ENCODE measurements at regions not wholly inside any gene's neighbourhood (a gene's known extent, or its start where the extent isn't known, plus 50 kb on each side); places are given as distances from the start of the nearest gene placed in this dataset.

GRCh38 chrX:30992381-30992904, 79.4 kb downstream of the FTHL17 start:
- Histone ChIP-seq H3K4me2 (ENCODE audit: low read length, poor library complexity, severe bottlenecking) (no peak overlapping the region), H3K23ac (ENCODE audit: low read length in 2 of 2) (no peak overlapping the region), H2AK5ac (ENCODE audit: low read length, severe bottlenecking) (no peak overlapping the region), H3K79me1 (replicated peaks; ENCODE audit: low read length, poor library complexity, severe bottlenecking) (no peaks in the 10 kb centered on the region), H2BK120ac (ENCODE audit: low read depth, low read length) (no peak overlapping the region), H4K8ac (ENCODE audit: low read length) (no peak overlapping the region), H3K4ac (ENCODE audit: low read depth in 1 of 2, low read length in 2 of 2) (no peak overlapping the region), H3K14ac (ENCODE audit: low read length in 2 of 2) (no peak overlapping the region), H3K9ac (ENCODE audit: low read length) (no peak overlapping the region), H3K27me3 (ENCODE audit: control insufficient read depth in 1 of 2, insufficient read depth in 1 of 2, low read length in 2 of 2) (peaks cover 0 to 3% of the 10 kb centered on the region in 2 experiments), H2BK12ac (ENCODE audit: low read length in 2 of 2) (no peak overlapping the region), H3K18ac (ENCODE audit: low read depth in 1 of 2, low read length in 2 of 2) (no peak overlapping the region), H2BK5ac (ENCODE audit: low read depth, low read length, poor library complexity, severe bottlenecking) (no peak overlapping the region), H2AFZ (ENCODE audit: low read depth, low read length) (no peak overlapping the region), H3K36me3 (ENCODE audit: control insufficient read depth in 1 of 2, insufficient read depth in 2 of 2, low read depth in 1 of 2, low read length in 2 of 2) (no peaks in the 10 kb centered on the region), H3K27ac (ENCODE audit: low read length, poor library complexity, severe bottlenecking) (no peak overlapping the region), H4K91ac (ENCODE audit: low read length) (no peak overlapping the region), H2BK15ac (ENCODE audit: low read depth, poor library complexity, severe bottlenecking) (no peak overlapping the region), H3K4me1 (ENCODE audit: control insufficient read depth, insufficient read depth, low read depth, low read length) (no peaks in the 10 kb centered on the region), H3K9me3 (ENCODE audit: control insufficient read depth, low read length) (no peaks in the 10 kb centered on the region), H3K4me3 (ENCODE audit: insufficient read depth in 1 of 2, low read depth in 1 of 2, low read length in 2 of 2) (no peak overlapping the region)
- peak; percentile 0 for DNase-seq
- WGBS = 50% methylated on average over 1 of the region's 4 CpGs

DNA sequence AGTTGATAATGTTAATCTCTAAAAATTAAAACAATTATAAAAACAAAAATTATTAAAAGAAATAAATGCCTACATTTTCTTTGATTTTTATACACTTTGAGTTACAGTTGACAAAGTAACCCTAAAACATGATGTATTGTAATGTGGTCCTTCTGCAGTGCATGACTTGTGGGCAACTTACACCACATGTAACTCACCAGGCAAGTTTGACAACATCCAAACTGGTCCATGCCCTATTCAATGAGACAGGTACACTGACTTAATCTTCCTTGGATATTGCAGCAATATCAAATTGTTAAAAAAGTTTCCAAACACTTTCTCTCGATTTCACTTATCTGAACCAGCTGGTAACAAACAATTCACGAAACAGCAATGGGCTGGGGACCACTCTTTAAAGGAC, 81.5 kb downstream of the FTHL17 start:
- no peak overlapping the region for H4K91ac ChIP-seq (ENCODE audit: low read length)

DNA sequence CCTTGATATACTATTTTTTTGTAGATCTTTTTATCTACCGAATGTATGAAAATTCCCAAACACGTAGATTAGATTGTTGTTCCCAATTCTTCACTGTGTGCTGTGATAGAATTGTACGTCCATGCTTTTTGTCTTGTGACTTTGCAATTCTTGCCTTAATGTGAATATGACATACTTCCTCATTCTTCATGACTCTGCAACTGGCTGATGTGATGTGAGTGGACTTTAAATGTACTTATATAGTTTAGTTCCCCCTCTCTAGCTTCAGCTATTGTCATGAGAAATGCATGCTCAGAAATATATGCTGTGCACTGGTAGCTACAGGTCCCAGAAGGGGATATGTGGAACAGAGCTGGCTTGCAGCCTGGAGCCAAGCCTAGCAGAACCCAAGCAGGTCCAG, 89.4 kb downstream of the FTHL17 start:
- Histone ChIP-seq H3K27me3 (ENCODE audit: control insufficient read depth in 1 of 2, insufficient read depth in 1 of 2, low read length in 2 of 2) (peaks cover 0 to 11% of the 10 kb centered on the region in 2 experiments), H2BK5ac (ENCODE audit: low read depth, low read length, poor library complexity, severe bottlenecking) (no peak overlapping the region), H3K9ac (ENCODE audit: low read length) (no peak overlapping the region), H2AK5ac (ENCODE audit: low read length, severe bottlenecking) (no peak overlapping the region), H2BK120ac (ENCODE audit: low read depth, low read length) (no peak overlapping the region), H3K4ac (ENCODE audit: low read depth in 1 of 2, low read length in 2 of 2) (no peak overlapping the region), H3K9me3 (ENCODE audit: control insufficient read depth, low read length) (no peaks in the 10 kb centered on the region), H2BK15ac (ENCODE audit: low read depth, poor library complexity, severe bottlenecking) (no peak overlapping the region), H3K23ac (ENCODE audit: low read length in 2 of 2) (no peak overlapping the region), H3K4me1 (ENCODE audit: control insufficient read depth, insufficient read depth, low read depth, low read length) (no peaks in the 10 kb centered on the region), H3K4me3 (ENCODE audit: insufficient read depth in 1 of 2, low read depth in 1 of 2, low read length in 2 of 2) (no peak overlapping the region), H3K27ac (ENCODE audit: low read length, poor library complexity, severe bottlenecking) (no peak overlapping the region), H2BK12ac (ENCODE audit: low read length in 2 of 2) (no peak overlapping the region), H3K79me1 (replicated peaks; ENCODE audit: low read length, poor library complexity, severe bottlenecking) (no peaks in the 10 kb centered on the region), H2AFZ (ENCODE audit: low read depth, low read length) (no peak overlapping the region), H3K36me3 (ENCODE audit: control insufficient read depth in 1 of 2, insufficient read depth in 2 of 2, low read depth in 1 of 2, low read length in 2 of 2) (no peaks in the 10 kb centered on the region), H4K91ac (ENCODE audit: low read length) (no peak overlapping the region), H3K14ac (ENCODE audit: low read length in 2 of 2) (no peak overlapping the region), H3K4me2 (ENCODE audit: low read length, poor library complexity, severe bottlenecking) (no peak overlapping the region), H3K18ac (ENCODE audit: low read depth in 1 of 2, low read length in 2 of 2) (no peak overlapping the region), H4K8ac (ENCODE audit: low read length) (no peak overlapping the region)
- DNase-seq = no peak
- WGBS = no CpG with 5 or more reads among the region's 3 CpGs

More for the DNA sequence above, 81.5 kb downstream of the FTHL17 start:
- Histone ChIP-seq H3K27me3 (ENCODE audit: control insufficient read depth in 1 of 2, insufficient read depth in 1 of 2, low read length in 2 of 2) (peaks cover 0 to 3% of the 10 kb centered on the region in 2 experiments), H3K27ac (ENCODE audit: low read length, poor library complexity, severe bottlenecking) (no peak overlapping the region), H3K4ac (ENCODE audit: low read depth in 1 of 2, low read length in 2 of 2) (no peak overlapping the region), H3K4me1 (ENCODE audit: control insufficient read depth, insufficient read depth, low read depth, low read length) (no peaks in the 10 kb centered on the region), H3K18ac (ENCODE audit: low read depth in 1 of 2, low read length in 2 of 2) (no peak overlapping the region), H3K79me1 (replicated peaks; ENCODE audit: low read length, poor library complexity, severe bottlenecking) (no peaks in the 10 kb centered on the region), H3K23ac (ENCODE audit: low read length in 2 of 2) (no peak overlapping the region), H3K4me3 (ENCODE audit: insufficient read depth in 1 of 2, low read depth in 1 of 2, low read length in 2 of 2) (no peak overlapping the region), H3K9me3 (ENCODE audit: control insufficient read depth, low read length) (no peaks in the 10 kb centered on the region), H2BK120ac (ENCODE audit: low read depth, low read length) (no peak overlapping the region), H2AFZ (ENCODE audit: low read depth, low read length) (no peak overlapping the region), H2BK15ac (ENCODE audit: low read depth, poor library complexity, severe bottlenecking) (no peak overlapping the region), H2BK12ac (ENCODE audit: low read length in 2 of 2) (no peak overlapping the region), H3K14ac (ENCODE audit: low read length in 2 of 2) (no peak overlapping the region), H2BK5ac (ENCODE audit: low read depth, low read length, poor library complexity, severe bottlenecking) (no peak overlapping the region), H3K9ac (ENCODE audit: low read length) (no peak overlapping the region), H2AK5ac (ENCODE audit: low read length, severe bottlenecking) (no peak overlapping the region), H3K4me2 (ENCODE audit: low read length, poor library complexity, severe bottlenecking) (no peak overlapping the region), H4K8ac (ENCODE audit: low read length) (no peak overlapping the region), H3K36me3 (ENCODE audit: control insufficient read depth in 1 of 2, insufficient read depth in 2 of 2, low read depth in 1 of 2, low read length in 2 of 2) (no peaks in the 10 kb centered on the region)
- DNase-seq = no peak
- no CpG with 5 or more reads among the region's 2 CpGs for WGBS

- Histone ChIP-seq H3K14ac (ENCODE audit: low read length in 2 of 2) (no peak overlapping the region), H3K9me3 (ENCODE audit: control insufficient read depth, low read length) (no peaks in the 10 kb centered on the region), H2BK5ac (ENCODE audit: low read depth, low read length, poor library complexity, severe bottlenecking) (no peak overlapping the region), H2BK120ac (ENCODE audit: low read depth, low read length) (no peak overlapping the region), H2BK12ac (ENCODE audit: low read length in 2 of 2) (no peak overlapping the region), H3K27ac (ENCODE audit: low read length, poor library complexity, severe bottlenecking) (no peak overlapping the region), H3K4me1 (ENCODE audit: control insufficient read depth, insufficient read depth, low read depth, low read length) (no peaks in the 10 kb centered on the region), H3K4me2 (ENCODE audit: low read length, poor library complexity, severe bottlenecking) (no peak overlapping the region), H3K18ac (ENCODE audit: low read depth in 1 of 2, low read length in 2 of 2) (no peak overlapping the region), H3K9ac (ENCODE audit: low read length) (no peak overlapping the region), H3K79me1 (replicated peaks; ENCODE audit: low read length, poor library complexity, severe bottlenecking) (no peaks in the 10 kb centered on the region), H2AK5ac (ENCODE audit: low read length, severe bottlenecking) (no peak overlapping the region), H3K23ac (ENCODE audit: low read length in 2 of 2) (no peak overlapping the region), H4K91ac (ENCODE audit: low read length) (no peak overlapping the region), H3K36me3 (ENCODE audit: control insufficient read depth in 1 of 2, insufficient read depth in 2 of 2, low read depth in 1 of 2, low read length in 2 of 2) (no peaks in the 10 kb centered on the region), H2BK15ac (ENCODE audit: low read depth, poor library complexity, severe bottlenecking) (no peak overlapping the region), H3K27me3 (ENCODE audit: control insufficient read depth in 1 of 2, insufficient read depth in 1 of 2, low read length in 2 of 2) (peaks cover 0 to 12% of the 10 kb centered on the region in 2 experiments), H3K4ac (ENCODE audit: low read depth in 1 of 2, low read length in 2 of 2) (no peak overlapping the region), H4K8ac (ENCODE audit: low read length) (no peak overlapping the region), H2AFZ (ENCODE audit: low read depth, low read length) (no peak overlapping the region), H3K4me3 (ENCODE audit: insufficient read depth in 1 of 2, low read depth in 1 of 2, low read length in 2 of 2) (no peak overlapping the region)
- 91% methylated on average over 2 of the region's 2 CpGs for WGBS
- no peak for DNase-seq
These were observed 89.9 kb downstream of the FTHL17 start for GRCh38 chrX:30981968-30982367.
